Prostate gland (tissue), 2 donors: ENCODE measurements at regions not wholly inside any gene's neighbourhood (a gene's known extent, or its start where the extent isn't known, plus 50 kb on each side); places are given as distances from the start of the nearest gene placed in this dataset.

Experiments used
- POLR2AphosphoS5 ChIP-seq: sonication (generic); formaldehyde crosslinking; IDR thresholded peaks from one replicate; pipeline ENCODE4 v1.6.1; 2017; ENCODE audit warnings: antibody characterized with exemption
- TF ChIP-seq, protein P1 (sequence below), 4 experiments: fragments of 200-600 bp in 2 of 4; fragments of 450-650 bp in 2 of 4; sonication (generic) in 2 of 4; IDR thresholded peaks; 1 replicate in 3 of 4; 2 replicates in 1 of 4; pipeline ENCODE4 v1.5.1; 2016 to 2019; ENCODE audit warnings: antibody characterized with exemption in 4 of 4, mild to moderate bottlenecking in 2 of 4, moderate library complexity in 2 of 4

DNA sequence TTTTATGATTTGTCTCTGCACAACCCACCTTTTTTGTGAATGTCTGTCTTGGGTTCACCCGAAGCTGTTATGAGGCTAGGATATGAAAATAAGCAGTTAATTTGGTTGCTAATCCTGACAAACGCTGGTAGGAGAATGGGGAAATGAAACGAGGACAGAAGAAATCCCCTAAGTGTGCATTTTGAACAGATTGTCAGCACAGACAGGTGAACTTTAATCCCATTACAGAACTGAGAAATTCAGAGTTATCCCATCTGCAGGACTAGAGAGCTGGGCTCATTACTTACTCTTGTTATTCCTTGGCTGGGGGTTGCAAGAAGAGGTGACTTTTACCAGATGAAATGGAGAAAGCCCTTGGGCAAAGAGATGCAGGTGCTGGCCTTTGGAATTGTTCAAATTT, 123.3 kb upstream of the NYAP2 start:
- TF ChIP-seq, protein P1, sequence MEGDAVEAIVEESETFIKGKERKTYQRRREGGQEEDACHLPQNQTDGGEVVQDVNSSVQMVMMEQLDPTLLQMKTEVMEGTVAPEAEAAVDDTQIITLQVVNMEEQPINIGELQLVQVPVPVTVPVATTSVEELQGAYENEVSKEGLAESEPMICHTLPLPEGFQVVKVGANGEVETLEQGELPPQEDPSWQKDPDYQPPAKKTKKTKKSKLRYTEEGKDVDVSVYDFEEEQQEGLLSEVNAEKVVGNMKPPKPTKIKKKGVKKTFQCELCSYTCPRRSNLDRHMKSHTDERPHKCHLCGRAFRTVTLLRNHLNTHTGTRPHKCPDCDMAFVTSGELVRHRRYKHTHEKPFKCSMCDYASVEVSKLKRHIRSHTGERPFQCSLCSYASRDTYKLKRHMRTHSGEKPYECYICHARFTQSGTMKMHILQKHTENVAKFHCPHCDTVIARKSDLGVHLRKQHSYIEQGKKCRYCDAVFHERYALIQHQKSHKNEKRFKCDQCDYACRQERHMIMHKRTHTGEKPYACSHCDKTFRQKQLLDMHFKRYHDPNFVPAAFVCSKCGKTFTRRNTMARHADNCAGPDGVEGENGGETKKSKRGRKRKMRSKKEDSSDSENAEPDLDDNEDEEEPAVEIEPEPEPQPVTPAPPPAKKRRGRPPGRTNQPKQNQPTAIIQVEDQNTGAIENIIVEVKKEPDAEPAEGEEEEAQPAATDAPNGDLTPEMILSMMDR (IDR thresholded peaks at IDR 0.05): no peak
- no peak for TF ChIP-seq POLR2AphosphoS5
